ENCODE measurements at regions not wholly inside any gene's neighbourhood (a gene's known extent, or its start where the extent isn't known, plus 50 kb on each side); places are given as distances from the start of the nearest gene placed in this dataset.

DNA sequence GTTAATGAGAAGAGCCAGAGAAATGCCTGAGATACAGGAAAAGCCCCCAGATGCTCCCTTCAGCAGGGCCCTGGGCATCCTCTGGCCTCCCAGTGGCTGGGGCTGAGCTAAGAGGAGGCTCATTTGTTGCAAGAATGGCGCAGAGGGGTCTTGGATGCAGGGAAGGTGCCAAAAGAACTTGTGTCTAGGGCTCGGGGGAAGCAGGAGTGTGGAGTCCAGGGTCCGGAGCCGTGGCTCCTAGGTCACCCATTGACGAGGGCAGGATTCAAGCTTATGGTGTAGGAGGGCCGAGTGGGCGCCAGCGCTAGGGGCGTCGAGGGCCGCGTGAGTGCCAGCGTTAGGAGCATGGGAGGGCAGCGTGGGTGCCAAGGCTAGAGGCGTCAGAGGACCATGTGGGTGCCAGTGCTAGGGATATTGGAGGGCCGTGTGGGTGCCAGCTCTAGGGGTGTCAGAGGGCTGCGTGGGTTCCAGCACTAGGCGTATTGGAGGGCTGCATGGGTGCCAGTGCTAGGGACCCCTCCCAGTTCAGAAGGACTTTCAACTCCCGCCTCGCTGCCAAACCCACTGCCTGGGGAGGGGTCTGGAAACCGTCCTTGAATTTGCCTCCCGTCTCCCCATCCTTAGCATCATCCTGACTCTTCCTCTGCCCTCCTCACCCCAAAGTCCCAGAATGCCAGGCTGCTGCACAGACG, 250.5 kb upstream of the AFDN start:
- no peaks in the 10 kb centered on the region for H3K36me3 ChIP-seq
- no peak overlapping the region for H3K27ac ChIP-seq (replicated peaks)
- no peak overlapping the region for H3K4me3 ChIP-seq
- no peak for DNase-seq
- peaks cover 11% of the 10 kb centered on the region for H3K4me1 ChIP-seq
- H3K9me3 ChIP-seq (replicated peaks), result no peaks in the 10 kb centered on the region
- no peaks in the 10 kb centered on the region for H3K27me3 ChIP-seq (ENCODE audit: low read depth)
- TF ChIP-seq, protein P1, sequence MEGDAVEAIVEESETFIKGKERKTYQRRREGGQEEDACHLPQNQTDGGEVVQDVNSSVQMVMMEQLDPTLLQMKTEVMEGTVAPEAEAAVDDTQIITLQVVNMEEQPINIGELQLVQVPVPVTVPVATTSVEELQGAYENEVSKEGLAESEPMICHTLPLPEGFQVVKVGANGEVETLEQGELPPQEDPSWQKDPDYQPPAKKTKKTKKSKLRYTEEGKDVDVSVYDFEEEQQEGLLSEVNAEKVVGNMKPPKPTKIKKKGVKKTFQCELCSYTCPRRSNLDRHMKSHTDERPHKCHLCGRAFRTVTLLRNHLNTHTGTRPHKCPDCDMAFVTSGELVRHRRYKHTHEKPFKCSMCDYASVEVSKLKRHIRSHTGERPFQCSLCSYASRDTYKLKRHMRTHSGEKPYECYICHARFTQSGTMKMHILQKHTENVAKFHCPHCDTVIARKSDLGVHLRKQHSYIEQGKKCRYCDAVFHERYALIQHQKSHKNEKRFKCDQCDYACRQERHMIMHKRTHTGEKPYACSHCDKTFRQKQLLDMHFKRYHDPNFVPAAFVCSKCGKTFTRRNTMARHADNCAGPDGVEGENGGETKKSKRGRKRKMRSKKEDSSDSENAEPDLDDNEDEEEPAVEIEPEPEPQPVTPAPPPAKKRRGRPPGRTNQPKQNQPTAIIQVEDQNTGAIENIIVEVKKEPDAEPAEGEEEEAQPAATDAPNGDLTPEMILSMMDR (IDR thresholded peaks at IDR 0.05; ENCODE audit: borderline replicate concordance), result no peak
- intact Hi-C loops (cut with micrococcal nuclease), result no loop called here

DNA sequence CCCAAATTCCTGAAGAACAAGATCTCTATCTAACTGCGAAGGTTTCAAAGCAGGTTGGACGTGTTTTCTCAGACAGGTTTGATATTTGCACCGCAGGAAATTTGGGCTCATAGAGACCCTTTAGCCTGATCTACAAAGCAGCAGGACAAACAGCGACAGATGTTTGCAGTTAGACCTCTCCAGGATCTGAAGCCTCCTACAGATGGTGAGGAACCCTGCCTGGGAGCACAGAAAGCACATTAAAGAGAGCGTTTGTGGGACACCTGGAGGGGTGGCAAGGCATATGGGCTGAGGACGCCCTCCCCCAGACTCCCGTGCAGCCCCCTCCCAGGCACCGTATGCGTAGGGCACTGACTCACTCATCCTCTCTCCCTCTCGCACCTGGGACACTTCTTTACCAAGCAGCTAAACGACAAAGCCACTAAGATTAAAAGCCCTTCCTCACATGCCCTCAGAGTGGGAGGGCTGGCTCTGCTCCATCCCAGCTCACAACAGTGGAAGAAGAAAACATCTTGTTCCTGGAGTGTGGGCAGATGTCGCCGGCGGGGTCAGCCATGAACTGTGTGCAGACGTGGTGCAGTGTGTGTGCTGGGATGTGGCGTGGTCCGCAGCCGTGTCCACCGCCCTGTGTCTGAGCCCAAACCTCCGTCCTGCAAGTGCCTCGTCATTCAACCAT, 249.7 kb upstream of the AFDN start:
- H3K36me3 ChIP-seq, result no peaks in the 10 kb centered on the region
- no peak overlapping the region for H3K4me3 ChIP-seq
- H3K4me1 ChIP-seq, result peaks cover 11% of the 10 kb centered on the region
- no peaks in the 10 kb centered on the region for H3K9me3 ChIP-seq (replicated peaks)
- TF ChIP-seq, protein P1 (IDR thresholded peaks at IDR 0.05; ENCODE audit: borderline replicate concordance), result no peak
- no peak for DNase-seq
- intact Hi-C loops (cut with micrococcal nuclease), result no loop called here
- H3K27ac ChIP-seq (replicated peaks), result no peak overlapping the region
- no peaks in the 10 kb centered on the region for H3K27me3 ChIP-seq (ENCODE audit: low read depth)

DNA sequence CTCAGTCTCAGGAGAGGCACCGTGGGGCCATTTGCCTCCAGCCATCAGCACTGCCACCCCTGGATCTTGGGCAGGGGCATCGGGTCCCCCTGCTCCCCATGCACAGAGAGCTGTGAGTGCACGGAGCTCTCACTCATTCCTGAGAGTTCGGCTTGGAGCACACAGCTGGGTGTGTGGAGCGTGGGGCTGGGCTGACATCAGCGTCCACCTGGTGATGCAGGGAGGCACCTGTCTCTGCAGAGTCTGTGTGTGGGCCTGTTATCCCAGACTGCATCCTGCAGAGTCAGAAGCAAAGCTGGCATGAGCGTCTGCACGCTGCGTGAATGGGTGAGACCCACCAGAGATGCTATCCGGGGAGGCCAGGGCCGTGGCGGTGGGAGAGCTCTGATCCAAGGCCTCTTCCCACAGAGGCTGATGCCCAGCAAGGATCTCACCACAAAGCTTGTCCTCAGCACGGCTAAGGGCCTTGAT, 248.8 kb upstream of the AFDN start:
- Histone ChIP-seq H3K4me1 (peaks cover 5% of the 10 kb centered on the region), H3K27ac (replicated peaks) (no peak overlapping the region), H3K27me3 (ENCODE audit: low read depth) (no peaks in the 10 kb centered on the region), H3K9me3 (replicated peaks) (peaks cover 7% of the 10 kb centered on the region), H3K36me3 (no peaks in the 10 kb centered on the region), H3K4me3 (no peak overlapping the region)
- TF ChIP-seq, protein P1 (IDR thresholded peaks at IDR 0.05; ENCODE audit: borderline replicate concordance), result no peak
- intact Hi-C loops (cut with micrococcal nuclease), result no loop called here
- no peak for DNase-seq

DNA sequence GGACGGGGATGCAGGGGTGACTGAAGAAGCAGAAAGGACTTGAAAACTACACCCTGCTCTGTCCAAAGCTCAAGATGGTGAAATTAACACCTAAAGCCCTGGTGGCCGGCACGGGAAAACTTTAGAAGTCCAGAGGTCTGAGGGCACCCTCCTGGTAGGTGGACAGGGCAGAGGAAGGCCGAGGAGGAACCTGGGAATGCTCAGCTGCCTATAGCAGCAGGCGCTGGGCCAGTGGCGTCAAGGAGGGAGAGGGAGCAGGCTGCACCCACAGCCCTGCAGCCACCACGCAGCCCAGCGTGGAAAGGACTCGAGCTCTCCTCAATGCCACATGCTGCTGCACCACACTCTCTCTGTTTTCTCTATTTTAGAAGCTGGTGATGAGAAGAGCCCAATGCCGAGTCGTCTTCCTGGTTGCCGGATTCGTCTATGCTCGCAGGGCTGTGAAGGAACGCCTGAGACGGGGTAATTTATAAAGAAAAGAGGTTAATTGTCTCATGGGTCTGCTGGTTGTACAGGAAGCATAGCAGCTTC, 248.3 kb upstream of the AFDN start:
- Histone ChIP-seq H3K27me3 (ENCODE audit: low read depth) (no peaks in the 10 kb centered on the region), H3K36me3 (no peaks in the 10 kb centered on the region), H3K4me1 (peaks cover under 1% of the 10 kb centered on the region), H3K4me3 (no peak overlapping the region), H3K9me3 (replicated peaks) (peaks cover 12% of the 10 kb centered on the region), H3K27ac (replicated peaks) (no peak overlapping the region)
- DNase-seq, result no peak
- intact Hi-C loops (cut with micrococcal nuclease), result no loop called here
- TF ChIP-seq, protein P1 (IDR thresholded peaks at IDR 0.05; ENCODE audit: borderline replicate concordance), result no peak

DNA sequence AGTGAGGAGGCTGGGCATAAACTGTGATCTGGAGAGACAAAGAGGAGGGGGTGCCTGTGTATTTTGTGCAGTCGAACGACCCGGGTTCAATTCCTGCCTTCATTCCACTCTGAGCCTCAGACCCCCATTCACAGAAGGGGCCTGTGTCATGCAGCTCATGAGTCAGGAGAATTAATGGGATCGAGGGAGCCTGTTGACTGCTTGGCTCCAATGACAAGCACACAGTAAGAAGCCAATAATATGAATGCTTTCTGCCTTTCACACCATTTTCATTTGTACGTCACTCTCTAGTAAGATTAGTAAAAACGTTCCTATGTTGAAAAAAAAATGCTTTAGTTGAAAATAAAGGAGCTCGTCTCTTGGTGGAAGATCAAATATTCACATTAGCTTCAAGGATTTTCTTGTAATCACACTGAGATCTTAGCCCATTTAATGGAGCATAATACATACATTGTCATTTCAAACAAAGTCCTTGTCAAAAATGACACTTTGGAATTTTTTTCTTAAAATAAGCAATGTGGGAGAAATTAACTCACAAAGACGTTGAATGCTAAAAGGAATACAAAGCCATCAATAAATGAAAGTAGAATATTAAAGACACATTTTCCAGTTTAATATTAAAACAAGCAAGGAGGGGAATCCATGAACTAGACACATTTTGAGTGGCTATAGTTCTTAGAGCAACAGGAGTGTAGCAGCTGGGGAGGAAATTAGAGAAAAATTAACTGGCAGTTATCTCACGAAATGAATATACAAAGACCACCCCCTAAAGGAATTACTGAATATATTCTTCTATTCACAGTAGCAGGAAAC, 246.7 kb upstream of the AFDN start:
- H3K36me3 ChIP-seq, result no peaks in the 10 kb centered on the region
- TF ChIP-seq, protein P1 (IDR thresholded peaks at IDR 0.05; ENCODE audit: borderline replicate concordance), result no peak
- no peak for DNase-seq
- H3K4me1 ChIP-seq, result no peaks in the 10 kb centered on the region
- no peaks in the 10 kb centered on the region for H3K27me3 ChIP-seq (ENCODE audit: low read depth)
- H3K27ac ChIP-seq (replicated peaks), result no peak overlapping the region
- H3K4me3 ChIP-seq, result no peak overlapping the region
- peaks cover 26% of the 10 kb centered on the region for H3K9me3 ChIP-seq (replicated peaks)
- intact Hi-C loops (cut with micrococcal nuclease), result no loop called here

Measured in left ventricle myocardium inferior (tissue), 1 donor.